GM12873 (cell line): ENCODE measurements at regions not wholly inside any gene's neighbourhood (a gene's known extent, or its start where the extent isn't known, plus 50 kb on each side); places are given as distances from the start of the nearest gene placed in this dataset.

Source experiments
- CTCF ChIP-seq: IDR thresholded peaks from 2 replicates; pipeline ENCODE4 v1.5.1; 2012; ENCODE audit warnings: low read depth, mild to moderate bottlenecking, moderate library complexity, low read length, control low read depth; ENCODE audit not compliant: insufficient read depth; ENCODE audit errors: missing control alignments

- no peak for TF ChIP-seq CTCF
Measured at GRCh38 chr1:101310506-101310905, 73.7 kb downstream of the S1PR1 start.

- TF ChIP-seq CTCF = no peak
Measured at GRCh38 chr1:101311146-101311920, 74.5 kb downstream of the S1PR1 start.

DNA sequence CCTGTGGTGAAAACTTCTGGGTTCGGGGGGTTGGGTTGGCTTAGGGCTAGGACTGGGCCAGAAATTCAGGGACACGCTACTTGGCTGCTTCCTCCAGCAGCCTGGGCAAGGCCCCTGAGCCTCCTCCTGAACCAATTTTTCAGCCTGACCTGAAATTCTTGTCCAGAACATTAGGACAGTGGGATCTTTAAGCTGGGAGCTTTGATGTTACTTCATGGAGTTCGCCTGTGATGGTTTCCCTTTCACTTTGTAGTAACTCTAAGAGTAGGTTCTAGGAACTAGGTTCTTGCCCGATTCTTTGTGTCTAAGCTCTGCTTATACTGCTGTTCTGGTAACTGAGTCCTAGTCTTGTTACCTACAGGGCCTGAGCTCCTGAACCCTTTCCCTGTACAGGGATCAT is 75.3 kb downstream of the S1PR1 start:
- TF ChIP-seq CTCF = no peak

DNA sequence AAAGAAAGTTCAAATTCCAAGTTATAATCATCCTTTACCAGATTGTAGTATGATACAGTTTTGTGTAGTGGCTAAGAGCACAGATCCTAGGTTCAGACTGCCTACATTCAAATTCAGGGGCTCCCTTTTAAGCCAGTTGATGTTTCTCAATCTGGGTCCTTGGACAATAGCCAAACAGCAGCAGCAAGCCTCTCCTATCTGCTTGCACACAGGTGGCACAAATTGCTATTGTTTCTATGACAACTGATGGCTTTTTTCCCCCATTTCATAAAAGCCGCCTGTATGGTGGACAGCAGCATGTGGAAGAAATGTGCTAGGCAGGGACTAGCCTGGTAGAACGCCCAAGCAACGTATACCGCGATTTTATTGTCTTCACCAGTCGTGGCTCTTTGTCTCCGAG is 76.5 kb downstream of the S1PR1 start:
- no peak for TF ChIP-seq CTCF

- no peak for TF ChIP-seq CTCF
Measured at GRCh38 chr1:101314244-101314643, 77.4 kb downstream of the S1PR1 start.

- TF ChIP-seq CTCF = no peak
Measured at GRCh38 chr1:101316256-101316655, 79.4 kb downstream of the S1PR1 start.

GRCh38 chr1:101316799-101317198 is 80.0 kb downstream of the S1PR1 start:
- no peak for TF ChIP-seq CTCF
